ENCODE measurements at regions not wholly inside any gene's neighbourhood (a gene's known extent, or its start where the extent isn't known, plus 50 kb on each side); places are given as distances from the start of the nearest gene placed in this dataset.

GRCh38 chr12:47560415-47560814 is 145.4 kb downstream of the RPAP3 start:
- Histone ChIP-seq H3K36me3 (ENCODE audit: control insufficient read depth in 1 of 2, insufficient read depth in 2 of 2, low read depth in 1 of 2, low read length in 2 of 2) (no peaks in the 10 kb centered on the region), H2BK120ac (ENCODE audit: low read depth, low read length) (no peak overlapping the region), H2BK12ac (ENCODE audit: low read length in 2 of 2) (no peak overlapping the region), H3K23ac (ENCODE audit: low read length in 2 of 2) (no peak overlapping the region), H3K4ac (ENCODE audit: low read depth in 1 of 2, low read length in 2 of 2) (no peak overlapping the region), H2BK15ac (ENCODE audit: low read depth, poor library complexity, severe bottlenecking) (no peak overlapping the region), H3K9ac (ENCODE audit: low read length) (no peak overlapping the region), H3K4me3 (ENCODE audit: insufficient read depth in 1 of 2, low read depth in 1 of 2, low read length in 2 of 2) (no peak overlapping the region), H4K8ac (ENCODE audit: low read length) (no peak overlapping the region), H3K18ac (ENCODE audit: low read depth in 1 of 2, low read length in 2 of 2) (no peak overlapping the region), H3K9me3 (ENCODE audit: control insufficient read depth, low read length) (no peaks in the 10 kb centered on the region), H3K4me2 (ENCODE audit: low read length, poor library complexity, severe bottlenecking) (no peak overlapping the region), H3K14ac (ENCODE audit: low read length in 2 of 2) (no peak overlapping the region), H3K27me3 (ENCODE audit: control insufficient read depth in 1 of 2, insufficient read depth in 1 of 2, low read length in 2 of 2) (peaks cover 4 to 12% of the 10 kb centered on the region in 2 experiments), H2AK5ac (ENCODE audit: low read length, severe bottlenecking) (no peak overlapping the region), H3K4me1 (ENCODE audit: control insufficient read depth, insufficient read depth, low read depth, low read length) (no peaks in the 10 kb centered on the region), H4K91ac (ENCODE audit: low read length) (no peak overlapping the region), H2BK5ac (ENCODE audit: low read depth, low read length, poor library complexity, severe bottlenecking) (no peak overlapping the region), H3K79me1 (replicated peaks; ENCODE audit: low read length, poor library complexity, severe bottlenecking) (no peaks in the 10 kb centered on the region), H3K27ac (ENCODE audit: low read length, poor library complexity, severe bottlenecking) (no peak overlapping the region), H2AFZ (ENCODE audit: low read depth, low read length) (no peak overlapping the region)
- no CpG with 5 or more reads among the region's 2 CpGs for WGBS
- DNase-seq: no peak

- no peaks in the 10 kb centered on the region for H3K79me1 ChIP-seq (replicated peaks; ENCODE audit: low read length, poor library complexity, severe bottlenecking)
- no peak overlapping the region for H3K14ac ChIP-seq (ENCODE audit: low read length in 2 of 2)
- H4K91ac ChIP-seq (ENCODE audit: low read length): no peak overlapping the region
- H3K4ac ChIP-seq (ENCODE audit: low read depth in 1 of 2, low read length in 2 of 2): no peak overlapping the region
- no peak overlapping the region for H4K8ac ChIP-seq (ENCODE audit: low read length)
- no peak overlapping the region for H3K27ac ChIP-seq (ENCODE audit: low read length, poor library complexity, severe bottlenecking)
- no peak overlapping the region for H2BK12ac ChIP-seq (ENCODE audit: low read length in 2 of 2)
- H3K9ac ChIP-seq (ENCODE audit: low read length): no peak overlapping the region
- H3K4me2 ChIP-seq (ENCODE audit: low read length, poor library complexity, severe bottlenecking): no peak overlapping the region
- peaks cover 4 to 12% of the 10 kb centered on the region in 2 experiments for H3K27me3 ChIP-seq (ENCODE audit: control insufficient read depth in 1 of 2, insufficient read depth in 1 of 2, low read length in 2 of 2)
- no peak overlapping the region for H2AK5ac ChIP-seq (ENCODE audit: low read length, severe bottlenecking)
- no peak for DNase-seq
- H2BK120ac ChIP-seq (ENCODE audit: low read depth, low read length): no peak overlapping the region
- H3K23ac ChIP-seq (ENCODE audit: low read length in 2 of 2): no peak overlapping the region
- H2AFZ ChIP-seq (ENCODE audit: low read depth, low read length): no peak overlapping the region
- H3K4me1 ChIP-seq (ENCODE audit: control insufficient read depth, insufficient read depth, low read depth, low read length): no peaks in the 10 kb centered on the region
- H3K4me3 ChIP-seq (ENCODE audit: insufficient read depth in 1 of 2, low read depth in 1 of 2, low read length in 2 of 2): no peak overlapping the region
- WGBS: 94% methylated on average over 2 of the region's 5 CpGs
- no peaks in the 10 kb centered on the region for H3K9me3 ChIP-seq (ENCODE audit: control insufficient read depth, low read length)
- no peaks in the 10 kb centered on the region for H3K36me3 ChIP-seq (ENCODE audit: control insufficient read depth in 1 of 2, insufficient read depth in 2 of 2, low read depth in 1 of 2, low read length in 2 of 2)
- no peak overlapping the region for H2BK5ac ChIP-seq (ENCODE audit: low read depth, low read length, poor library complexity, severe bottlenecking)
- H2BK15ac ChIP-seq (ENCODE audit: low read depth, poor library complexity, severe bottlenecking): no peak overlapping the region
- no peak overlapping the region for H3K18ac ChIP-seq (ENCODE audit: low read depth in 1 of 2, low read length in 2 of 2)
Observed at GRCh38 chr12:47558625-47559345, 147.0 kb downstream of the RPAP3 start.

- Histone ChIP-seq H3K14ac (ENCODE audit: low read length in 2 of 2) (no peak overlapping the region), H2AFZ (ENCODE audit: low read depth, low read length) (no peak overlapping the region)
Observed at GRCh38 chr12:47557386-47557785, 148.4 kb downstream of the RPAP3 start.

GRCh38 chr12:47556261-47557030 is 149.4 kb downstream of the RPAP3 start:
- Histone ChIP-seq H3K36me3 (ENCODE audit: control insufficient read depth in 1 of 2, insufficient read depth in 2 of 2, low read depth in 1 of 2, low read length in 2 of 2) (no peaks in the 10 kb centered on the region), H3K4me1 (ENCODE audit: control insufficient read depth, insufficient read depth, low read depth, low read length) (no peaks in the 10 kb centered on the region), H3K27ac (ENCODE audit: low read length, poor library complexity, severe bottlenecking) (no peak overlapping the region), H3K9ac (ENCODE audit: low read length) (no peak overlapping the region), H3K14ac (ENCODE audit: low read length in 2 of 2) (no peak overlapping the region), H3K18ac (ENCODE audit: low read depth in 1 of 2, low read length in 2 of 2) (no peak overlapping the region), H3K4me3 (ENCODE audit: insufficient read depth in 1 of 2, low read depth in 1 of 2, low read length in 2 of 2) (no peak overlapping the region), H2BK15ac (ENCODE audit: low read depth, poor library complexity, severe bottlenecking) (no peak overlapping the region), H3K79me1 (replicated peaks; ENCODE audit: low read length, poor library complexity, severe bottlenecking) (no peaks in the 10 kb centered on the region), H3K23ac (ENCODE audit: low read length in 2 of 2) (no peak overlapping the region), H3K4me2 (ENCODE audit: low read length, poor library complexity, severe bottlenecking) (no peak overlapping the region), H3K27me3 (ENCODE audit: control insufficient read depth in 1 of 2, insufficient read depth in 1 of 2, low read length in 2 of 2) (peaks cover 4 to 12% of the 10 kb centered on the region in 2 experiments), H4K91ac (ENCODE audit: low read length) (no peak overlapping the region), H2AK5ac (ENCODE audit: low read length, severe bottlenecking) (no peak overlapping the region), H3K9me3 (ENCODE audit: control insufficient read depth, low read length) (peaks cover 7% of the 10 kb centered on the region), H2BK5ac (ENCODE audit: low read depth, low read length, poor library complexity, severe bottlenecking) (no peak overlapping the region), H2BK12ac (ENCODE audit: low read length in 2 of 2) (no peak overlapping the region), H2AFZ (ENCODE audit: low read depth, low read length) (no peak overlapping the region), H3K4ac (ENCODE audit: low read depth in 1 of 2, low read length in 2 of 2) (no peak overlapping the region), H4K8ac (ENCODE audit: low read length) (no peak overlapping the region), H2BK120ac (ENCODE audit: low read depth, low read length) (no peak overlapping the region)
- no peak for DNase-seq
- 84% methylated on average over 4 of the region's 4 CpGs for WGBS

More at GRCh38 chr12:47557386-47557785, 148.4 kb downstream of the RPAP3 start:
- no peak overlapping the region for H3K18ac ChIP-seq (ENCODE audit: low read depth in 1 of 2, low read length in 2 of 2)
- no peak overlapping the region for H3K9ac ChIP-seq (ENCODE audit: low read length)
- no peaks in the 10 kb centered on the region for H3K79me1 ChIP-seq (replicated peaks; ENCODE audit: low read length, poor library complexity, severe bottlenecking)
- peaks cover 4 to 12% of the 10 kb centered on the region in 2 experiments for H3K27me3 ChIP-seq (ENCODE audit: control insufficient read depth in 1 of 2, insufficient read depth in 1 of 2, low read length in 2 of 2)
- H2AK5ac ChIP-seq (ENCODE audit: low read length, severe bottlenecking): no peak overlapping the region
- no peak overlapping the region for H2BK5ac ChIP-seq (ENCODE audit: low read depth, low read length, poor library complexity, severe bottlenecking)
- no peak overlapping the region for H4K8ac ChIP-seq (ENCODE audit: low read length)
- 85% methylated on average over 5 of the region's 5 CpGs for WGBS
- H3K4ac ChIP-seq (ENCODE audit: low read depth in 1 of 2, low read length in 2 of 2): no peak overlapping the region
- no peak for DNase-seq
- no peak overlapping the region for H3K23ac ChIP-seq (ENCODE audit: low read length in 2 of 2)
- no peak overlapping the region for H3K4me3 ChIP-seq (ENCODE audit: insufficient read depth in 1 of 2, low read depth in 1 of 2, low read length in 2 of 2)
- H3K4me1 ChIP-seq (ENCODE audit: control insufficient read depth, insufficient read depth, low read depth, low read length): no peaks in the 10 kb centered on the region
- H3K9me3 ChIP-seq (ENCODE audit: control insufficient read depth, low read length): peaks cover 7% of the 10 kb centered on the region
- H2BK12ac ChIP-seq (ENCODE audit: low read length in 2 of 2): no peak overlapping the region
- no peak overlapping the region for H3K4me2 ChIP-seq (ENCODE audit: low read length, poor library complexity, severe bottlenecking)
- no peak overlapping the region for H2BK120ac ChIP-seq (ENCODE audit: low read depth, low read length)
- no peaks in the 10 kb centered on the region for H3K36me3 ChIP-seq (ENCODE audit: control insufficient read depth in 1 of 2, insufficient read depth in 2 of 2, low read depth in 1 of 2, low read length in 2 of 2)
- no peak overlapping the region for H2BK15ac ChIP-seq (ENCODE audit: low read depth, poor library complexity, severe bottlenecking)
- H4K91ac ChIP-seq (ENCODE audit: low read length): no peak overlapping the region
- H3K27ac ChIP-seq (ENCODE audit: low read length, poor library complexity, severe bottlenecking): no peak overlapping the region
